Activated CD8-positive, alpha-beta memory T cell treated with anti-CD3 and anti-CD28 coated beads, Interleukin-2, amount 50 U/mL, for 48 hours (primary cell): ENCODE measurements at regions not wholly inside any gene's neighbourhood (a gene's known extent, or its start where the extent isn't known, plus 50 kb on each side); places are given as distances from the start of the nearest gene placed in this dataset.

ENCODE experiments used
- DNase-seq: peaks from one replicate; pipeline ENCODE4 v3.0.0-alpha.2; 2020

DNA sequence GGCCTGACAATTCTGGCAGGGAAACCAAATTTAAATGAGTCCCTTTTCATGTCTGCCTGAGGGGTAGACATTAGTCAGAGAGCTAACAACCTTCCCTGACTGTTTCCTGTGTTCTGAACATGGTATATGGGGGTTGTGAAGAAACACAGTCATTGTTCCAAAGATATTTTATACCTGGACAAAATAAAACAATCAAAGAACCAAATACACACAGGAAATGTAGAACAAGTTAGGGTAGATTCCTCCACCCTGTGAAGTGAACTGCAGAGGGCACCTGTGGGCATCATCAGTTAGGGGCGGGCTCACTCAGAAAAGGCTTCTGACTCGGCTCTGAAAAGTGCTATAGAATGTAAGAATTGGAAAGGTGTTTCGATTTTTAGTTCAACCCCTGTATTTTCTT, 231.9 kb upstream of the CADM1 start:
- no peak for DNase-seq

DNA sequence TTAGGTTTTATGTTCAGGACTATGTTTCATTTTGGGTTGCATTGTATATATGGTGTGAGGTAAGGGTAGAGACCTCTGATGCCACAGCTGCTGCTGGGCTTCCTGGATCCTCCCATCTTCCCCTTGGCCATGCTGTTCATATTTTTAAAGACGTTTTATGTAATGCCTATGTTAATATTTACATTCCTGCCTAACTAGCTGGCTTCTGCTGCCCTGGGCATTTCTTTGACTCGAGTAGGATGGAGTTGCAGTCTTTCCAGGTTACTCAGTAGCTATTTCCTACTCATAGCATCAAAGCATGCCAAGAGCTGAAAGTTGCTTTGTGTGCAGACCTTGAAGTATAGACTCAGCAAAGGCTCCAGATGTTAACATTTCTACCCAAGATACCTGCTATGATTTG, 220.5 kb upstream of the CADM1 start:
- no peak for DNase-seq

DNA sequence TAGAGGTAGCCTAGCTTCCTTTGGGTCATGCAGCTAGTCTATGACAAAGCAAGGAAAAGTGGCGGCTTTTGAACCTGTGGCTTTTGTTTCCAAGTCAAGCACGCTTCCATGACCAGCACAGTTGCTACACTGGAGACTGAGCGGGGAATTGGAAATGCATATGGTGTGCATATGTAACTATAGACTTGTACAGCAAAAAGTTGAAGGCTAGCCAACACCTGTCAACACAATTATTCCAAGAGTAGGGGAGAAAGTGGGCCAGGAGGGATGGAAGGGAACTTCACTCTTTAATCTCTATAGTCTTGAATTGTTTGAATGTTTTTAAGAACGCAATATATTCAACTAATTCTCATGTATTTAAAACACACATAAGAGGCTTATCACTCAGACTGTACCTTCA, 218.5 kb upstream of the CADM1 start:
- DNase-seq = no peak

DNA sequence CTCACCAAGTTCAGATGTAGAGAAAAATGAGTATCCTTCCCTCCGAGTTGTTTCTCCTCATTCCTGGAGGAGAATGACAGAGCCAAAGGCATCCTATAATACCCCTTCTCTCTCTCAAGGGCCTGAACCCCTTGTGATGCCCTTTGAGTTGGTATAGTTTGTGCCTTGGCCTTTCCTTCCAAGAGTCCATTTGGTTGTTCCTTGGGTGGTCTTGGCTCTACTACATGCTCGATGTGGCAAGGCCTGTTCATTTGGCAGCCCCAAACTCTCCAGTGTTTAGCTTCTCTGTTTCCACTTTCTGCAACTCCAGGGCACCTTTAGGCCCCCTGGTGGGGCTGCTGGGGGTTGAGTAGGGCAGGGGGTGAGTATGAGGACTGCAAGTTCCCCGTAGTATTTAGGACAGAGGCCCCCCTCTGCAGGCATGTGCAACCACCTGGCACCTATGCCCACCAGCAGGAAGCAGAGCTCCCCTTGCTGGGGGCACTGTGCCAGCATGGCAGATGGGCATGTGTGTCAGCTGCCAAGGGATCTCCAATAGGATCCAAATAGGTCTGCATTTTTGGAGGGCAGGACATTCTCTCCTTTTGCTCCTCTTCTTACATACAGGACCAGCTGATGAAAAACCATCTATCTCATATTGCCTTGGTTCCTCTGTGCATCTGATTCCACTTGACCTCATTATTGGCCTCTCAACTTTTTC, 217.2 kb upstream of the CADM1 start:
- no peak for DNase-seq

DNA sequence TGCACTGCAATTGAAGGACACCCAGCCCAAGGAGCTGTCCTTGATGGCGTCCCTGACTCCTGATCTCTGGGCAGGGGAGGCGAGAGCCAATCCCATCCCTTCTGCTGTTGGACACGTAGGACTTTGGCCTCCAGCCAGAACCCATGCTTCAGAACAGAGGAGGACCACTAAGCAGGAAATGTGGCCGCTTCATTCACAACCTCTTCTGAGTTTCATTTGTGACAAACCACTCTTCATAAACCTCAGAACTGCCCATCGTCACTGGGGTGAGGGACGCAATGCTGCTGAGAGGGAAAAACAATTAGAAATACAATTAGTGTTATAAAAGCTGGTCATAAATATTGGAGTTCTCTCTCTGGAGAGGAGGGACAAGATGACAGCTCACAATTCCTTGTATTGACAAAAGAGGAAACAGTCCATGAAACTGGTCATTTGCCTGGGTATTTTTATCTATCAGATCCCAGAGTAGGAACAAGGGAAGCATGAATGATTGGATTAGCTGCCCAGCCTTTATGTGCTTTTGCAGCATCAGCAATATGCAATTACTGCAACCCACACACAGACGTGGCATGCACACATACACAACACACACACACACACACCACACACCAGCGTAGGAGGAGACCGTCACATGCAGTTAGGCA, 216.5 kb upstream of the CADM1 start:
- DNase-seq = no peak

DNA sequence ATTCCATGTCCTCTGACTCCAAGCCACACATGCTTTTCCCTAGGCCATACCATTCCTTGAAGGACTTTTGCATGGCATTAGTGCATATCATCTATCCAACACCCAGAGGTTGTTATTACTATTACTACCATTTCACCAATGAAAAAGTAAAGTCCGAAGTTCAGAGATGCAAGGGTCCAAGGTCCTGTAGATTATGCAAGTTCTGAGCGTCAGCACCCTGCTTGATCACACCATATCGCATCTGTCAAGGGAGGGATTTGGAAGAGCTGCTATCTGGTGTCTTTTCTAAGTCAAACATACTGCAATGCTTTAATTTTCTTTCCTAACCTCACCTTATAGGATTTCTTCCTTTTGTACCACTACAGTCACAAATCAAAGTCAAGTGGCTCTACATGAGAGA, 214.7 kb upstream of the CADM1 start:
- DNase-seq = no peak

DNA sequence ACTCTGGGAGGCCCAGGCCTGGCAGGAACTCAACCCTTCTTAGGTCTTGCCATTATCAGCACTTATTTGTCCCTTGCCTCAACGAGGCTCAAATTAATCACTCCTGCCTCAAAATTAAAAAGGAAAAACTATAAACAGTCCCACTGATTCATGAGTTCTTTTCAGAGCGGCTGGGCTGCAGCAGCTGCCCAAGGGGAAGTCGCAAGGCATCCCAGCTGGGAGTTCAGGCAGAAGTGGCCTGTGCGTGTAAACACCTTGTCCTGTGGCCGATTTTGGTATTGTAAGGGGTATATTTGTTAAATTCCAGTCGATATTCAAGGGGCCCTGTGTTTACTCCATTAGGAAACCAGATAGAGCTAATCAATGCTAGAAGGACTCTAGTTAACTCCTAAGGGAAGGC, 213.9 kb upstream of the CADM1 start:
- DNase-seq = no peak

DNA sequence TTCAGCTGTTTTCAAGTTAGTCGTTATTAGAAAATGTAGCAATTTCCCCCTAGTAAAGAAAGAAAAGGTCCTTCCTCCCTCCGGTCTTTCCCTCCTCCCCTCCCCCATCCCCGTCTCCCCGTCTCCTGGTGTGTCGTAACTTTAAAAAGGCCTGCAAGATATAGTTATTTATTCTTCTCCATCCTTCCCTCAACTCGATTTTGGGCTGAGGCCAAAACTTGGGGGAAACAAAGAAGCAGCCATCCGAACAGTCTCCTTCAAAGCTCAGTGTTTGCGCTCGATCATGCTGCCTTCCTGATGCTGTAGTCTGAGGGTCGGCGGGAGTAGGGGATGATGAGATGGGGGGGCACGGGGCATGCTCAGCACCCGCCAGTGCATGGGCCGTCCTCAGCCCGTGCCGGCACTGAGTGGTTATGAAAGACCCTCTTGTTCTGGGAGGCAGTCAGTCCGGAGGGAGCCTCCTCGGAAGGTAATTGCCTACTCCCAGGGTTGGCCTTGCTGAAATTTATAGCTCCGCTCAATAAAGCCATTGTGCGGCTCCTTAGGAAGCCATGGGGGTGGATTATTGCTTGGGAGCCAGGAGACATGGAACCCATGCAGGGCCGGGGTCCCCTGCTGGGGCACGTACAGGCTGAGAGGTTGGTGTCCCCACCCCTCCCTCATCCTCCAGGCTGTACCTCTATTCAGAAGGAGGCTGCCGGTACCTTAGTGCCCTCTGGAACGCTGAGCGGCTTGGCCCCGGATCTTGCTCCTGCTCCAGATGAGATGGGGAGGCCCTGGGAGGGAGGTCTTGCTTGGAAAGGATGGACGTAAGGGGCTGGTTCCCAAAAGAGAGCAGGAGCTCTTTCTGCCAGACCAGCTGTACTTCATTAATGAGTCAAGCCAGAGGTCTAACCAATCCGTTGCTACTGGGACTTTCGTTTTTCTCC, 212.7 kb upstream of the CADM1 start:
- DNase-seq = no peak

DNA sequence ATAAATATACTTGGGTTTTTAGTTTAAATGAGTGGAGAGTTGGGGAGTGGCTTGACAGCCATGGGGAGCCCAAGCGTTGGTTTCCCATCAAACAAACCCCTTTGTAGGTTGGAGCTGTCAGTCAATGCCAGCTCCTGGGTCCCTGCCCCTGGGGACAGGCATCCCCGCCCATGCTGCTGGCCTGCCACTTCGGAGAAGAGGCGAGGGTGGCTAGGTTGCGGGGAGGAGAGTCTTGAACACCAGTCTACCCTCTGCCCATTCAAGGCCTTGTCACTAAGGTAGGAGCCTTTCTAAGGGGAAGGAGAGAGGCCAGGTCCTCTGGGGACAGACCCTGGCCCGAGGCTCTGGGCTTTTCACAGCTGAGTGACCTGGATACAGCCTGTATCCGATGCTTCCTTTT, 211.9 kb upstream of the CADM1 start:
- DNase-seq = no peak

DNA sequence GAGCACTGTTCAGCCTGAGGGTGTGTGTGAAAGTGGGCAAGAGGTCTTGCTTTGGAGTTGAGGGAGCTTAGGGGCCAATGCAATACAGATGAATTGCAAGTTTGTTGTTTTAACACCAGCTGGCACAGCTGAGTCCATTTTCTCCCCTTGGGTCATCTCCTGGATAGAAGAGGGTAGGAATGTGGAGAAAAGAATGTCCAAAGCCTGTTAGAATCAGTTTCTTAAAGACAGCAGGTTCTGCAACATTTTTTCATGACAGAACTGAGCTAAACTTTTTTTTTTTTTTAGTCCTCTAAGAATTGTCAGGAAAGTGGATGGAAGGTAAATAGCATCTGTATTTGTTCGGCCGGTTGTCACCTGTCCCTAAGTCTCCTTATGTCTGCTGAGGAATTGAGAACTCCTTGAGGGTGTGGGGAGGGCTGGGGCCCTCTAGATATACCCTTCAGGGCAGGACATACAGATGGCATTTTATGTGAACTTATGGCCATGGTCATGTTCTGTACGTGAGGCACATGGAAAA, 211.1 kb upstream of the CADM1 start:
- DNase-seq = no peak

DNA sequence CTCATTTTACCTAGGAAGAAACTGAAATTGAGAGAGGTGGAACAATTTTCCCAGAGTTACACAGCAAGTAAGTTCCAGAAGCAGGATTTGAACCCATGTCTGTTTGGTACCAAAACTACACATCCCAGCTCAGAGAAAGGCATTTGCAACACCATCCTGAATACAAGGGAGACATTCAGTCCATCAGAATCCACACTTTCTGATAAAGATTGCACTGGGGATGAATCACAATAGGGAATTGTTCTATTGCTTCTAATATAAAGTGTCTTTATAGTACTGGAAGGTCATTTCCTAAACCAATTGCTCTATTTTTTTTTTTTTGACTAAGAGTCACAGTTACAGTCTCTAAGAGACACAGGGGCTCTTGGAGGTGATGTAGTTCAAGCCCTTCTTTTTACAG, 208.1 kb upstream of the CADM1 start:
- DNase-seq = no peak

DNA sequence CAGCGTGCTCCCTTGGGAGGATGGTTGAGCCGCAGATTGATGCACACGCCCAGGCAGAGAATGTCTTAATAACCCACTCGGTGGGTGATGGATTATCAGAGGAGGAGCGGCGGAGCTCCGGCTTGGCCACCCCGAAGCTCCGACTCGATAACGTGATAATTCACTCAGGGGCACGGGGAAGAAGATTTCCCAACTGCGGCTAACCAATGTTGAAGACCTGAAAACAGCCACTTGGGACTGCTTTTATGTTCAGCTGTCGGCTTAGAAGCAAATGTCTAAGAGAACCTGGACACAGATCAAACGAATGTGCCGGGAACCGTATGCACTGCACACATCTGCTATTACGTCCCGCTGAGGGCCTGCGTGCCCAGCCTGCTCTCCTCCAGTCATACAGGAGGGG, 206.8 kb upstream of the CADM1 start:
- DNase-seq = no peak

DNA sequence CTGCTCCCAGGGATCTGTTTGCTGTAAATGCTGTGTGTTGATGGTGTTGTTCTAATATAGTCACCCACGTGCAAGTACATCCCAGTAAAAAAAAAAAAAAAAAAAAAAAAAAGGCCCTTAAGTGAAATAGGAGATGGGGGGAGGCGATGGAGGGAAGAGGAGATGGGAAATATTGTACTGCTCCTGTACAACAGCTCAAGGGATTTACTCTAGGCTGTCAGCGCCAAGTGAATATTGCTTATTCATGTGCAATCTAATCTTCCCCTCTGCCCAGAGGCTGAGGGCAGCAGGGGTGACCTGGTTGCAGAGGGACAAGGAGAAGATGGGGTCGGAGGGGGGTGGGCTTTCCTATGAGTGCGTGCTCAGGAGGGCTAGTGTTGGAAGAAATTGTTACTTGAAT, 206.2 kb upstream of the CADM1 start:
- no peak for DNase-seq

DNA sequence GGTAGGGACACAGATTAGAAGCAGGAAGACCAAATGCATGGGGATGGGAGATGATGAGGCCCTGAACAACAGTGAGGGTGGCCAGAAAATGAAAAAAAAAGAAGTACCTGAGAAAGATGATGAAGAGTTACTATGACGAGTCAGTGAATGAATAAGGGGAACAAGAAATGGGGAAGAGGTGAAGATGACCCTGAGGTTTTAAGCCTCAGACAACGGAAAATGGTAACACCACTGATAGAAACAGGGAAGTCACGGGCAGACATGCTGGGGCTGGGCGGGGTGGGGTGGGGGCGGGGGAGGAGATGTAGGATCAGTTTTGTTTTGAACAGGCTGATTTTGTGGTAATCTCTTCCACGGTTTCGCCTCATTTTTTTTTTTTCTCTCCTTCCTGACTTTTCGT, 205.1 kb upstream of the CADM1 start:
- no peak for DNase-seq

DNA sequence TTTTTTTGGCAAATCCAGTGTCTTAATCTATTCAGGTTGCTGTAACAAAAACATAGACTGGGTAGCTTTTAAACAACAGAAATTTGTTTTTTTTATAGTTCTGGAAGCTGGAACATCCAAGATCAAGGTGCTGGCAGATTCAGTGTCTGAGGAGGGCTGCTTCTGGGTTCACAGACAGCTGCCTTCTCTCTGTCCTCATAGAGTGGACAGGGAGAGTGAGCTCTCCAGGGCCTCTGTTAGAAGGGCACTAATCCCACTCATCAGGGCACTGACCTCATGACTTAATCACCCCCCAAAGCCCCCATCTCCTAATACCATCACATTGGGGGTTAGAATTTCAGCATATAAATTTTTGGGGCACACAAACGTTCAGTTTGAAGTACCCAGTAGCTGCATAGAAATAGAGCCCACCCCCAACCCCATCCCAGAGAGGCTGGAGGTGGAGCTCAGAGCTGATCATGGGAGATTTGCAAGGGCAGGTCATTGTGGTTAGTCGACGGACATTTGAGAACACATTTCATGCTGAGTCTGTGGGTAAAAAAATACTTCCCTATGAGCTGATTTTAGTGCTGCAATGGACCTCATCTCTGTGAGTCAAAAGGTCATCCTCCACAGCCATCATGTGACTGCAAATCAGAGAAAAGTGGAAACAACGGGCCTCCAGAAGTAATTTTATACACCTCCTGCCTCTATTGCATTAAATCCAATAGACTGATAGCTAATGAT, 203.1 kb upstream of the CADM1 start:
- no peak for DNase-seq

DNA sequence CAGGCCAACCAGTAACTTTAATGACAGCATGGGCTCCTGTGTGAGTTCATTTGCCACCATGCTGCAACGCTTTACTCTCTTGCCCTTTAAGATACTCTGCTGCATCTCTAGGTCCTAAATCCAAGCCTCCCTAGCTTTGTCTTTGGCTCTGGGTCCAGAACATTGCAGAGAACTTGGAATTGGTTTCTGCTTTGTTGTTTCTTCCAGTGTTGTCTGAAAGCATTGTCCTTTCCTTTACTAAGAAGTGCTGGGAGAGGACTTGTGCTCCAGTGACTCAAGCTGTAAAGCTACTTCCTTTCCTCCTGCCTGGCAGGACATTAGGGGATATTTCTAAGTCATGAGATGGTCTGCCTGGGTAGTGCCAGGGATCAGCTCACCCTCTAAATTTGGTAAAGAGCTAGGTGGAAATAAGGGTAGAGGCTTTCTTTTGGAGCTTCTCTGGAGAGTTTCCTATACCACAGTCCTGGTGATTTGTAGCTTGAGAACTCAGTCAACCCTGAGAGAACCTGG, 202.5 kb upstream of the CADM1 start:
- DNase-seq = no peak

DNA sequence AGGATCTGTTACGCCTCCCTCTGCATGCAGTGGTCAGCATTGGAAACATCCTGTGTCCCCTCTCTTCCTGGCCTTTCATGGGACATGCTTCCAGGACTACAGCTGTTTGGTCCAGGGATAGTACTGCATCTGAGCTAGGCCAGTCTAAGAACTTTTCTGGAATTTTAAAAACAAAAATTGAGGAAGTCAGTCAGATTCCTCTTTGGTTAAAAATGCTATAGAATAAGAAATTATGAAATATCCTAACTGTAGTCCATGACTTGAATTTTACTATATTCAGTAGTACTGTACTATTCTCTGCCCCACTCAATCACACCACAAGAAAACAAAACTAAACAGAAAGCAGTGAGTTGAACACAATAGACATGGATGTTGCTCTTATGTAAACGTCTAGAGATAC, 201.0 kb upstream of the CADM1 start:
- DNase-seq = no peak

DNA sequence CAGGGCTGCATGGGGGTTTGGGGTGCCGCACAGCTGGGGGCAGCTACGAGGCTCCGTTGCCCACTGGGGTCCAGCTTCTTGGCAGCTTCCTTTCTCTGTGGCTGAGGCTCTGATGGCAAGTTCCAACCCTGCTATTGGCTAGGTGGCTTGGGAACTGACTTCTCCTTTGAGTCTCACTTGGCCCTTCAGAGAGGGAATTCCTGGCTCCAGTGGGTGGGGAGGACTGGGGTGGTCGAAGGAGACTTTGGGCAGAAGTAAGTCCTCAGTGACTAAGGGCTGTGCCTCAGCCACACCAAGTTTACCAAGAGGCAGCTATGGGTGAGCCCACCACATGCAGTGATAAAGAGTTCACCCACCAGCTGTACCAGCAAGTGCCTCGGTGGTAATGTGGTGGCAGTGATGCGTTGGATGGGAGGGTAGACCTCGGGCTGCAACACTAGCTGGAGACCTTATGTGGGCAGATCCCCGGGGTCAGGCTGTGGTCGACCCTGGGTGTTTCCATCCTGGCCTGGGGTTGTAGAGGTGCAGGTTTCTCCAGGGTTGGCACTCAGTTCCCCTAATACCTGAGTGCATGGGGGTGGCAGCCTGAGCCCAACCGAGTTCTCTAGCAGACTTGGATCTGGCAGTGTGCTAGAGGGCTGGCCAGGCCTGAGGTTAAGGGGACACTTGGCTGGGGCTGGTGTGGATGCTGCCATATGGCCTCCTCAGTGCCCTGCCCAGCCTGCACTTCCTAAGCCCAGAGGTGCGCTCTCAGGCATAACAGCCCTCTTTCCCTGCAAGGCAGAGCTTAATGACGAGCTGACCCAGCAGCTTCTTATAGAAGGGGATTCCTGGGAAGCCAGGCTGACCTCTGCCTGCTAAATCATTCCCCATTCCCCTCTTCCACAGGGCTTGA, 197.0 kb upstream of the CADM1 start:
- DNase-seq = no peak

DNA sequence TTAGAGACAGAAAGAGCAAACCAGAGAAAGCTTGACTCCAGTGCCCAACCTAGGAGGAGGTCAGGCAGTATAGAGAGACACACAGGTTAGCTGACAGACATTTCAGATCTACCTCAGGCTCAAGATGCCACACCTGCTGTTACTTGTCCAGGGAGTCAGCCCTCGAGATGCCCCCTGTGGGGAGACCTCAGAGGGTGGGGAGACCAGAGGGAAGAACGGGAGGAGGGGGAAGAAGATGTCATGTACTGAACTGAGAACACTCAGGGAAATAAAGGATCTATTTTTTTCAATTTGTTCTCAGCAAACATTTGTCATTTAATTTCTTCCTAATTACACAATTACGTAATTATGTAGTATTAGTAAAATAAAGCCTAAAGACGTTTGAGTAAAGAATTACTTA, 196.3 kb upstream of the CADM1 start:
- DNase-seq = no peak

DNA sequence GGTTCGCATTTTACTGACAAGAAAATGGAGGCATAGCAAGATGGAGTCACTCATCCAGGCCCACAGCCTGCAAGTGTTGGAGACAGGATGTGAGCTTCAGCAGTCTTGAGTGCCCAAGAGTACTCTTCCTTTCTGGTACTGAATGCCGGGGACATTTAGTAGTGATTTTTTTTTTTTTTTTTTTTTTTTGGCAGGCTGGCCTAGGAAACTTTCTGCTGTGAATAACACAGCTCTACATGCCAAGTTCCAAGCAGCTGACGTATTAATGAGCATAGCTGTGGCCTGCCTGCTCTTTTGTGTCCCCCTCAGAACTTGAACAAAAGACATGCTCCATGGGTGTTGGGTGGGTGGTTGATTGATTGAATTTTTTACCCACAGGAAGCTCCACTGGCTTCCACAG, 195.5 kb upstream of the CADM1 start:
- no peak for DNase-seq

DNA sequence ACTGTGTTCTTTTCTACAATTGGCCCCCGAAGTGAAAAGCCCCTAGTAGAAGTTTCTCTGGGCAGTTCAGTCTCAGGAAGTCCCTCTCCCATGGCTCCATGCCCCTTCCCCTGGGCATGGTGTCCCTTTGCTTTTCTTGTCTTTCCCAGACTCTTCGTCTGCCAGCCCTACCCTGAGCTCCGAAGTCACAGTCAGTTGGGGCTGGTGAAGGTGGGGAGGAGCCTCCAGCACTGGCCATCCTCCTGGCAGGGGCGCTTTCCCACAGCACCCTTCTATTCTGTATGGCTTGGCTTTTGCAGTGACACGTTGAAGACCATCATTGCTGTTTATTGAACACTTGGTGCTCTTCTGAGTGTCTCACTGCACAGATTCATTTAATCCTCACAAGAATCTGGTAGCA, 195.1 kb upstream of the CADM1 start:
- DNase-seq = no peak

DNA sequence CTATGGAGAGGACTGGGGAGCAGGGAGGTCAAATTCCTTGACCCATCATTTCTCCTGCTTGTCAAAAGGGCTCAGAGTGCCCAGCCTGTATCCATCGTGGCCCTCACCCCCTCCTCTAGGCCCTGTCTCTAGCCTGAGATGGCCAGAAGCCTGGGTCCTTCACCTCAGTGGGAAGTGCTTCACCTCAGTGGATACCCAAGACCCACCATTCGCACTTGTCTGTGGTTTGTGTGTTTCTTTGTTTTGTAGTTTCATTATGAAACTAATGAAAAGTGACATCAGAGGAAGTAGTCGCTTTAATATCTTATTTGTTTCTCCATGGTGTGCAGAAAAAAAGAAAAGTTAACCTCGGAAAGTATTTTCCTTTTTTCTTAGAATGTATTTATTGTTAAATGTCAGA, 194.0 kb upstream of the CADM1 start:
- DNase-seq = no peak
